Progenitor cell of endocrine pancreas (in vitro differentiated cells): ENCODE measurements at regions not wholly inside any gene's neighbourhood (a gene's known extent, or its start where the extent isn't known, plus 50 kb on each side); places are given as distances from the start of the nearest gene placed in this dataset.

Experiments
- DNase-seq: peaks from one replicate; pipeline ENCODE4 v3.0.0; 2021; ENCODE audit warnings: low spot score; ENCODE audit not compliant: unreplicated experiment
- H3K27ac Mint-ChIP-seq: 2 replicates; pipeline ENCODE4 v1.8.0; 2021; ENCODE audit warnings: mild to moderate bottlenecking, moderate library complexity, mixed read lengths
- H3K27me3 Mint-ChIP-seq: 2 replicates; pipeline ENCODE4 v1.8.0; 2021; ENCODE audit warnings: mixed read lengths
- H3K36me3 Mint-ChIP-seq: 2 replicates; pipeline ENCODE4 v1.8.0; 2022; ENCODE audit warnings: mixed read lengths; ENCODE audit not compliant: insufficient read depth
- H3K4me1 Mint-ChIP-seq: 2 replicates; pipeline ENCODE4 v1.8.0; 2021; ENCODE audit warnings: low read depth, mixed read lengths
- H3K4me3 Mint-ChIP-seq: 2 replicates; pipeline ENCODE4 v1.8.0; 2021; ENCODE audit warnings: low read depth, mild to moderate bottlenecking, moderate library complexity, mixed read lengths
- H3K9me3 Mint-ChIP-seq: 2 replicates; pipeline ENCODE4 v1.8.0; 2021; ENCODE audit warnings: low read depth, mixed read lengths
- CTCF ChIP-seq: fragments of 200-600 bp; sonication (generic); IDR thresholded peaks from one replicate; pipeline ENCODE4 v1.5.0; 2021; ENCODE audit warnings: antibody characterized with exemption, mild to moderate bottlenecking; ENCODE audit not compliant: unreplicated experiment

GRCh38 chr2:196546151-196546919 lies 93.2 kb upstream of the CCDC150 start:
- no peak for DNase-seq
- no peak overlapping the region for H3K4me3 Mint-ChIP-seq
- H3K36me3 Mint-ChIP-seq, result no peaks in the 10 kb centered on the region
- no peak for TF ChIP-seq CTCF
- peaks cover 4% of the 10 kb centered on the region for H3K4me1 Mint-ChIP-seq
- H3K27ac Mint-ChIP-seq, result no peak overlapping the region
- H3K9me3 Mint-ChIP-seq, result no peaks in the 10 kb centered on the region
- H3K27me3 Mint-ChIP-seq, result no peaks in the 10 kb centered on the region

- Mint-ChIP-seq H3K27me3 (no peaks in the 10 kb centered on the region), H3K9me3 (no peaks in the 10 kb centered on the region), H3K4me1 (peaks cover 8% of the 10 kb centered on the region), H3K36me3 (no peaks in the 10 kb centered on the region), H3K27ac (no peak overlapping the region), H3K4me3 (no peak overlapping the region)
- no peak for TF ChIP-seq CTCF
- DNase-seq, result no peak
These were observed 90.5 kb upstream of the CCDC150 start for GRCh38 chr2:196549052-196549451.

- Mint-ChIP-seq H3K4me3 (no peak overlapping the region), H3K27me3 (no peaks in the 10 kb centered on the region), H3K27ac (no peak overlapping the region), H3K4me1 (peaks cover 8% of the 10 kb centered on the region), H3K36me3 (peaks cover 1% of the 10 kb centered on the region), H3K9me3 (no peaks in the 10 kb centered on the region)
- DNase-seq, result no peak
- TF ChIP-seq CTCF, result no peak
These were observed 88.5 kb upstream of the CCDC150 start for GRCh38 chr2:196551014-196551413.

- Mint-ChIP-seq H3K4me3 (no peak overlapping the region), H3K27me3 (no peaks in the 10 kb centered on the region), H3K9me3 (no peaks in the 10 kb centered on the region), H3K36me3 (peaks cover 1% of the 10 kb centered on the region), H3K27ac (no peak overlapping the region), H3K4me1 (peaks cover 8% of the 10 kb centered on the region)
- DNase-seq, result no peak
- TF ChIP-seq CTCF, result no peak
These were observed 84.4 kb upstream of the CCDC150 start for GRCh38 chr2:196555161-196555560.

- Mint-ChIP-seq H3K4me3 (no peak overlapping the region), H3K27ac (no peak overlapping the region), H3K36me3 (peaks cover 2% of the 10 kb centered on the region), H3K27me3 (no peaks in the 10 kb centered on the region), H3K9me3 (no peaks in the 10 kb centered on the region), H3K4me1 (peaks cover 8% of the 10 kb centered on the region)
- no peak for DNase-seq
- TF ChIP-seq CTCF, result no peak
These were observed 83.8 kb upstream of the CCDC150 start for GRCh38 chr2:196555726-196556125.
